ENCODE measurements at regions not wholly inside any gene's neighbourhood (a gene's known extent, or its start where the extent isn't known, plus 50 kb on each side); places are given as distances from the start of the nearest gene placed in this dataset.

DNA sequence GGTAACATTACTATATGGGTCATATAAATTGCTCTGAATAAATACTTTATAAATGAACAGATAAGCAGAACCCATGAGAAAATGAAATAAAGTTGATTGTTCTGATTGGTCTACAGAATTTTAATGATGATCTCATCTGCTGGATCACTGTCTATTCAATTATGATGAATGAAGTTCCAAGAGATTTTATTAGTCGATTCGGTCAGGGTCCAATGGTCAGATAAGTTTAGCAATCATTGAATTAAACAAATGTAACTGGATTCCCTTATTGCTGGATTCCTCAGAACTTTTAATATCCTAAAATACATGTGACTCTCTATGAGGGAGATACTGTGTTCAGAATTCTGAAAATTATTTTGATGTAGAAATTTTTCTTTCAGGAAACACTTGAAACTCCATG, 715.2 kb downstream of the EPM2A start:
- no peak for DNase-seq (ENCODE audit: low read depth)

DNA sequence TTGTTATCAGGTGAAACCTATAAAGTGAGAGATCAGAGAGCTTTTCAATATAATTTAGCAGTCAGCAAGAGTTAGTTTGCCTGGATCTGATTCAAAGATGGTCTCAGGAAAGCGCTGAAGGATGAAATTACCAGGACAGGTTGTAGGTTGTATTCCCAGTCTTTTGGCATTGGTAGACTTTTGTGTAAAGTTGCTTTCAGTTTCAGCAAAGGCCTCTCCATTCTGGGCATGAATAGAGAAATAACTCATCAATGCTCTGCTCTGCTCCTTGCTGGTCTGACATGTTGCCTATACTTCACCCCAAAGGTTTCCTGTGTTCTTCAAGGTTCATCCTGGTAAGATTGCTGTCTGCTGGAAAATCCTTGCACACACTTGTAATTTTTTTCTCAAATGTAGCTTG, 714.8 kb downstream of the EPM2A start:
- no peak for DNase-seq (ENCODE audit: low read depth)

DNA sequence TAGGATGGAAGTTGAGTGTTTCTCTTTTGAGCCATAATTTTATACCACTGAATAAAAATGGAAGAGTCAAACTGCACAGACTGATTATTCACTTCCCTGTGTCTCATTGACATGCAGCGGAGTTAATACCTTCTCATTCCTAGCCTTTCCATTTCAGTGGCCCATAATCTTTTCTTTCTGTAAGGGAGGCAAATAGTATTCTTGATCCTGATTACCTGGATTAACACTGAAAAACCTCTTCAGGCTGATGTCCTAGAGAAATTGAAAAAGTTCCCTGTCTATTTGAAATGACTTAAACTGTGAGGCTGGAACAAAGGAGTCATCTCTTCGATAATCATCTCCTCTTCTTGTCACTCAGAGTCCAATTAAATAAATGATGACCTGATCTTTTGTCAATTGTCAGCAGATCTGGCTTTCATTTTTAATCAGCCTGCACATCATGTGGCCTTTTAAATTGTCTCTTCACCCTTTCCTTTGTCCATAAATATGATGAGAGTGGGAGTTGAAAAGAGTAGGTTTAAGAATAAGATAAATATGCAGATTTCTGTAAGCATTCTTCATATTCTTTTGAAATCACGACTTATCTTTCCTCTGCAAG, 713.0 kb downstream of the EPM2A start:
- DNase-seq (ENCODE audit: low read depth), result no peak

DNA sequence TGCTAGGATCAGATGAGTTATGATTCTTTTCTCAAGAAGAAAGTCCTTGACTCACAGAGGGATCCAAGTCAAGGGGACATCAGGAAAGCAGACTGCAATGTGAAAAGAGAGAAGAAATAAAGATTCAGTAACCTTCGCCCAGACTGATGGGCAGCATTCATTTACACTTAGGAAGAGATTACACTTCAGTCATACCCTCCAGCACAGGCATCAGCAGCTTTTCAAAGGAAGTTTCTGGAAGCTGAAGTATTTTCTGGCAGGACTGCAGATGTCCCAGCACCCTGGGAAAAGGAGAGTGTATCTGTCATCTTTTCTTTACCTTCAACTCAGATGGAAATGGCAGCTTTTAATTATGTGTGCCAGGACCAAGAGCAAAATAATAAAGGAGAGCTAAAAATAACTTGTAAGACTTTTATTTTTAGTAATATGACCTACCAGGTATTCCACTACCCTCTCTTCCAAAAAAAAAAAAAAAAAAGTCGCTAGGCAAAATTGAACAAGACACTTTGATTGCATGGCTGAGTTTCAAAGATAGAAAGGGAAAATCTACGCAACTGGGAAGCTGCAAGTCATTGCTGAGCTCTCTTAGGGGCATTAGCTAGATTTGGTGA, 712.1 kb downstream of the EPM2A start:
- no peak for DNase-seq (ENCODE audit: low read depth)

DNA sequence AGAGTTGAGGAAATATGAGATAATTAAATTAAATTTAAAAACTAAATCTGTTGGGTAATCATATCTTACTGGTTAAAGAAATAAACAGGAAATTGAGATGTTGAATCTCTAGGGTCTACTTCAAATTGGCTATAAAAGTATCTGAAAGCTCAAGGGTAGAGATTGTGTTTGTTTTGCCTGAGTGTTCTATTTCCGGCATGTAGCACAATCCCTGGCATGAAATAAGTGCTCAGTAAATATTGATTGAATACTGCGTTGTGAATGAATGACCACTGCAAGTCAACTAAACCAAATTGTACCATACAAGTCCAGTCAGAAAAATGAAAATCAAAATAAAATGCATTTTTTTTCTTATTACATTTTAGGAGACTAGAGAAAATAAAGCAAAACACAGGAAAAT, 709.8 kb downstream of the EPM2A start:
- DNase-seq (ENCODE audit: low read depth), result no peak

DNA sequence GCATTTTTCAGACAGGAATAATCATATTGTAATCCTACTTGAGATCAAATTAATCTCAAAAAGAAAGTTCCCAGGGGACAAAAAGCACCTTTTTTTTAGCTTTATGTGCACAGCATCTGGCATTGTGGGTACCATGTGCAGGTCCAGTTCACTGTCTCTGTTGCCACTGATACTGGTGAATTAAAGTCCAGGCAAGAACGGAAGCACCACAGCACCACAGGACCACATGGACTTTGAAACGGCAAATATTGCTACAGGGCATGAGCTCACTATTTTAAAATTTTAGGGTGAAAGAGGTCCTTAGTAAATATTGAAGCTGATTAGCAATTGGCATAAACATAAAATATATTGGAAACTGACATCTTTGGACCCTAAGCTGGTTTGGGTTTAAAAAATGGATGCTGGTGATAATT, 709.0 kb downstream of the EPM2A start:
- DNase-seq (ENCODE audit: low read depth), result no peak

DNA sequence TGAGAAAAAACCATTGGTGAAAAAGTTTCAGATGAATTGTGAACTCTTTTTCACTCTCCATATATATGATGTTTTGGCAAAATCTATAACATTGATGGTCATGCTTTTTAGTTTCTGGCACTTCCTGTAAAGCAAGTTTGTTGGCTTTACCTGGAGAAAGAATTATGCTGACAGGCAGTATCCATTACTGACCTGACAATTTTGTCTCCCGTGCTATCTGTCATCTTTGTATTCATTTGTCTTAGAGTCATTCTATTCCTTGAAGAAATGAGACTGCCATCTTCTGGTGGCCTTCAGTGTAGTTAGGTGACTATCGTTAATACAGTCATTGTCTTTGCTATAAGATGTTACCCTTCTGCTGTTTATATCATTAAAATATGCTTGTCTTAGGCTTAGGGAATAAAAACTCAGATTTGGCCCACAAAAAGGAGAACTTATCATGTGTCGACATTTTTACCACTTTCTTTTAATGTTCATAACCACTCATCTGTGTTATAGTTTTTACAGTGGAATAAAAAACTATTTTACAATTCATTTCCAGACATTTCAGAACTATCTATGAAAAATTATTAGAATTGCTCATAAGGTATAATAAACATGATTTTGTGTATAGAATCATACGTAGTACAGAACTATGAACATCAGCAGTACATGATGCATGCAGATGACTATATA, 707.0 kb downstream of the EPM2A start:
- DNase-seq (ENCODE audit: low read depth), result no peak

DNA sequence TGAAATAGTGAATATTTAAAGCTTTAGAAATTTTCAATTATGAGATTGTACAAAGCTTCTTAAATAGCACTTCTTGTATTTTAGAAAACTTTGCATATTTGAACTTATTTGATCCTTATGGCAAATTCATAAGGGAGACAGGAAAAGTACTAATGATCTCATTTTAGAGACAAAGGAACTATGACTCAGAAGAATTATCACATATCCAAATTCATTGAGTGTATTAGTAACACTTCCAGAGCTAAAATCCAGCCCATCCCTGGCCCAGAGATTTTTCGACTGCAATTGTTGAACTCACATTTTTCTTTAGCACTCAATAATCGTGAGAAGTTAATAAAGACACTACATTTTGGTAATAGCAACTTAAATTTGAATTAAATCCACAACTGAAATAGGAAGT, 704.3 kb downstream of the EPM2A start:
- DNase-seq (ENCODE audit: low read depth), result no peak

DNA sequence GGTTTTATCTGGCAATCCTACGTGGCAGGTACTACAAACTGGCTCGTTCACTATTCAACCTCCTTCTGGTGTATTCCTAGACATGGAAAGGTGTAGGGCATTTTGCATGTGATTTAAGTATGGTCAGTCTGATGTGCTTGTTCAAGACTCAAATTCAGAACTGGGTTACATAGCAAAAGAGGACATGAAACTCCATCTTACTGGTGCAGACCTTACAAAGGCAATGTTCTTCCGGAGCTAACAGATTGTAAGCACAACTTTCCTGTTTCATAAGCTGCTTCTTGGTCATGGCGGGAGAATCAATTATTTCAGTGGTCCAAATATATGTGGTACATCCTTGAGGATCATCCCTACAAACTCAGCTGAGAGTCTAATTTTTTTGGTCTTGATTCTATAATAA, 703.4 kb downstream of the EPM2A start:
- no peak for DNase-seq (ENCODE audit: low read depth)

DNA sequence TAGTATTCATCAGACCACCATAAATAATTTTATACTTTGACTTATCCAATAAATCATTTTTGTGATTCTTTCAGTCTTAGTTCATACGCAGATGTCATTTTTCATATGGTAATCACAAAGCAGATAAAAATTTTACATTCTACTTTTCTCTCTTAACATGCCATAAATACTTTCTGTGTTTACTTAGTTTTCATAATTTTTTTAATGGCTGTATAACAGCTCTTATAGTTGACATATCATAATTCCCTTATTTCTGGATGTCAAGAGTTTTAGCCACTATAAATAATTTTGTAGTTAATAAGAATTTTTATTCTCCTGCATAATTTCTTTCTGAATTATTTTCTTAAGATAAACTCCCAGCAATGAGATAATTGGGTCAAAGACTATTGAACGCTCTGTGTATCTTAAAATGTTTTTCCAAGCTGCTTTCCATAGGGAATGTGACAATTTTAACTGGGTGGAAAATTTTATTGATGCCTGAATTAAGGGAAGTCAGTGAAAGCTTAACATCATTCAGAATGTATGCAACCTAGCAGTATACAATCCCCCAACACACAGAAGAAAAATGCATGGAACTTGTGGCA, 702.7 kb downstream of the EPM2A start:
- no peak for DNase-seq (ENCODE audit: low read depth)

DNA sequence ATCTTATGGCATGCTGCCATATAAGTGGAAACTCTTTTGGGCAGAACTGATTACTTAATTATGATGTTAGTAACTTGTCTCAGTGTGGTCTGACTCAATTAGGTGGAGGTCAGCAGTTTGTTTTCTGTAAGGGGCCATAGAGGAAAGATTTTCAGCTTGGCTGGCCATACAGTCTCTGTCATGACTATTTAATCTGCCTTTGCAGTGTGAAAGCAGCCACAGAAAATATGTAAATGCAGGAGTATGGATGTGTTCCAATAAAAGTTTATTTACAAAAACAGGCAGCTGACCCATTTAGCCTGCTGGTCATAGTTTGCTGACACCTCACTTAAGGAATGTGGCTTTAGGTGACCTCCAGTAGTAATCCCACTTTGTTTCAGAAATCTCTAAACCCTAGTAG, 700.7 kb downstream of the EPM2A start:
- DNase-seq (ENCODE audit: low read depth), result no peak

DNA sequence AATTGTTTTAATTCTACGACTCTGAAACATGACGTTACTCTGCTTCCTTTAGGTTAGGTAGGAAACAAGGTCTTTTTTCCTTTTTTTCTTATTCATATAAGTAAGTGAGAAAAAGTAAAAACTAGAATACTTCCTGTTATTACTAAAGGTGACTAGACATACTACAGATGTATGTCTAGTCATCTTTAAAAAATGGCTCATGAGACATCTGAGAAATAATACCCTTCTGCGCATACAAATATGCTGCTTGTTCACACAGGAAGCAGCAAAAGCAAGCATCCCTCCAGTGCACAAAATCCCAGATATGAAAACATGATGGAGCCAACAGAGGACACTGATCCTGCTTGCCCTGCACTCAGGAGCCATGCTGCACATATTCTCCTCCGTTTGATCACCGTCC, 699.1 kb downstream of the EPM2A start:
- no peak for DNase-seq (ENCODE audit: low read depth)

DNA sequence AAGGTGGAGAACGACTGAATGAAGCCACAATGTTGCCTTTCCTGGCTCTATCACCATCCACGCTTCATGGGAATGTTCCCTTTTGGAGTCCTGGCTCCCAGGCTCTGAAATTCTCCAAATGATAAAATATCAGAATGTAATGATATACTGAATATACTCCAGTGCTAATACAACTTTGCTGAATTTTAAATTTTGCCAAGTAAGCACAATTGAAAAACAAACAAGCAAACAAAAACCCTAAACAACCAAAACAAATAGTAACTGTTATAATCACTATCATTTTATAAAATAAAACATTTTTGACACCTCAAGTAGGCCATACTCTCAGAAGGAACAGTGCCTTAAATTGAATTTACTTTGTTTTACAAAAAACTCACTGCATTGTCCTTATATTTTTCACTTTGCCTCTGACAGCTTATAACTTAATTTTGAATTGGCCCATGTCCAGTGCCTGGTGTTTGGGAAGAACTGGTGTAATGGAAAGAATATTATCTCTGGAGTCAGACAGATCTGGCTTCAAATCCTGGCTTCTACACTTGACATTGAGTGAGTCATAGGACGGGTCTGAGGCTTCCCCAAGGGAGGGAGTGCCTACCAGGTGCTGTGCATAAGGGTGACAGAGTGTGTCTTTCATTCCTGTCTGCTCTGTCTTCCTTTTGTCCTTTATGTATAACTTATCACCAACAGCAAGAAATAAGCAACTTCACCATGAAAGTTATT, 698.3 kb downstream of the EPM2A start:
- DNase-seq (ENCODE audit: low read depth), result no peak

DNA sequence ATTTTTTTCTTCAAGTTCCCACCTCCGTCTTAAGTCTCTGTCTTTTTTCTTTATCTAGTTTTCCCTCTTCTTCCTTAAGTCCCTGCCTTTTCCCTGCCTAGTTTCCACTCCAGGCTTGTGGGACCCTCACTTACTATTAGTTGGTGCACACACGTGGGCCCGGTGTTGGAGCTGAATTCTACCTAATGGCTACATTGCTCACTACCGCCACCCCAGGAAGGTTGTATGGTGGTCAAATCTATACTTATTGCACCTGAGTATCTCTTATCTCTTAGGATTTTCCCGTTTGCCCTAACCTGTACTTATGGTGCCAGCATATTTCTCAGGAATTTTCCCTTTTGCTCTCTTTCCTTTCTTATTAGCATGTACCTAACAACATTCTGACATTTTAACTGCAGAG, 692.8 kb downstream of the EPM2A start:
- DNase-seq (ENCODE audit: low read depth), result no peak

DNA sequence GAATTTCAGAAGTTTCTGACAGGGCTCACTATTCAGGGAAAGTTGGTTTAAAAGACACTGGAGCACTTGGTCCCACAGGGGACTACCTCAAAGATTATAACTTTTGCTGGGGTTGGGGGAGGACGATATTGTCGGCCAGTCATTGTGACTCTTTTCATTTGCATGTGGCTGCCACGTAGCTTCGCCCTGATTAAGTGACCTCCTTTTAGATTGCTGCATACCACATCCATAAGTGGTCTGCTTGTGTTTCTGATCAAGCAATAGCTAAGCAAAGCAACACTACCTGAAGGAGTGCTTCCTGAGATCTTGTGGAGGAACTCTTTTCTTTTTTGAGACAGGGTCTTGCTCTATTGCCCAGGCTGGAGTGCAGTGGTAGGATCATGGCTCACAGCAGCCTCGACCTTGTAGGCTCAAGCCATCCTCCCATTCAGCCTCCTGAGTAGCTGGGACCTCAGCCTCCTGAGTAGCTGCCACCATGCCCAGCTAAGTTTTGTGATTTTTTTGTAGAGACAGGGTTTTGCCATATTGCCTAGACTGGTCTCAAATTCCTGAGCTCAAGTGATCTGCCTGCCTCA, 691.3 kb downstream of the EPM2A start:
- no peak for DNase-seq (ENCODE audit: low read depth)

DNA sequence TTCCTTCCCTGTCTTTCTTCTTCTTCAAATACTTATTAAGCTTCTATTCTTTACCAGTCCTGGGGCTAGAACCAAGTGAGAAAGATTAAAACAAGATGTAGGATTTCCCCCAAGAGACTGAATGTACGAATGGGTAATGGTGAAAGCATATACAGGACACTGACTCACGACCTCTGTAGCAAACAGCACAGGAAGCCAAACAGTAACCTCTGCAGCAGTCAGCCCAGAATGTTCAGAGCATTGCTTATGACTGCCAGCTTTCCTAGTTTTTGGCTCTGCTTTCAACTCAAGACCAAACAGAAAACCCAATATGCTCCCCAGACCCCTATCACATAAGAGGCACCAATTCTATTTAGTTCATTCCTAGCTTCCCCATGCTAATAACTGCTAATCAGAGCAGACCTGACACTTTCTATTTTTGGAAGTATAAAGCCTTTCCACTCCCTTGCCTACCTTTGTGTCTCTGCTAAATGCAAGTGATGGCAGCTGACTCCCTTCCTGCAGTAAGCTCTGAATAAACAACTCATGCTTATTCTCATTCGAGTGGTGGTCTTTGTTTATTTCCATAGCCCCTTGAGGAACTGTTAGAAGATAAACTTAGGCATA, 690.6 kb downstream of the EPM2A start:
- no peak for DNase-seq (ENCODE audit: low read depth)

DNA sequence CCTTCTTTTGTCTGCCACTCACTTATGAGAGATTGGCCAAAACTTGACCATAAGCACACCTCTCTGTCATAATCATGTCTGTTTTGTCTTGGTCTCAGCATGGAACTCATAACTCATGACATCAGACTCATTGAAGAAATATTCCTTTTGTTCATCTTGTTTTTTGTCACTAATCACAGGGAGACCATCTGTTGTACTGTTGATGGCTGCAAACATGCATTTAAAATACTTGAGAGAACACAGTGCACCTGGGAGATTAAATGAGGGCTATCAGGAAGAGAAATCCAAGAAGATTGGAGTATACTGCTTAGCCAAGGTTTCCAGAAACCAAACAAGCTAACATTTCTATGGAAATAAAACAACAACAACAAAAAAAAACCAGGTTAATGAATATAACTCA, 689.7 kb downstream of the EPM2A start:
- no peak for DNase-seq (ENCODE audit: low read depth)

DNA sequence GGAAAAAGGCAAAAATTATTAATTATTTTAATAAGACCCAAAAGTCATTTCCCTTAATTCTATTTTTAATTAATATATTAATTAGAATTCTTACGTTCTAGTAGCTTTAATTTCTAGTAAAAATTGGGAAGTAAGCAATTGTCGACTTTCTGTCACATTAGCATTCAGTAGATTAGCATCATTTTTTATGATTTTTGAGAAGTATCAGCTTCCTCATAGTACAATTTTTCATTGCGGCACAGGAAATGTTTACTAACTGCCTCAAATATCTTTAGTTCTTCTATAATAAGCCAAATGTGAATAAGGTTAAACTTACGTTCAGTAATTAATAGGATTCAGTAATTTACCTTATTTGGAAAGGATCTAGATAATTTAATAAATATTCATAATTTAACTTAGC, 687.4 kb downstream of the EPM2A start:
- DNase-seq (ENCODE audit: low read depth), result no peak

DNA sequence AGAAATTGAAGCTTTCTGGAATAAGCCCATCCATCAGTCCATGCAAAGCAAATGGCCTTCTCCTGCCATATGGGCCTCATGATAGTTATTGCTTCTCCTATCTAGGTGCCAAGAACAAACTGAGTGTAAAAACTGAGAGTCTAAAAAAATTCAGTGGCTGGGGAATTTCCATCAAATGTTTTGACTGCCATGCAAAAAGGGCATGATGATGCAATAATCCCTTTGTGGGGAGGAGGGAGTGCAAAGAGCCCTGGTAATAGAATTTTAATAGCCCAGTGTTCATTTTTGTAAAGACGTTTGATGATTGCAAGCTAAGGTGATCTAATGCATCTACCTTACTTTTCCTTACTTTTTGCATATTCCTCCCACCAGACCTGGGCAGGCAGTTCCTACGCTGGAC, 683.7 kb downstream of the EPM2A start:
- DNase-seq (ENCODE audit: low read depth), result no peak

DNA sequence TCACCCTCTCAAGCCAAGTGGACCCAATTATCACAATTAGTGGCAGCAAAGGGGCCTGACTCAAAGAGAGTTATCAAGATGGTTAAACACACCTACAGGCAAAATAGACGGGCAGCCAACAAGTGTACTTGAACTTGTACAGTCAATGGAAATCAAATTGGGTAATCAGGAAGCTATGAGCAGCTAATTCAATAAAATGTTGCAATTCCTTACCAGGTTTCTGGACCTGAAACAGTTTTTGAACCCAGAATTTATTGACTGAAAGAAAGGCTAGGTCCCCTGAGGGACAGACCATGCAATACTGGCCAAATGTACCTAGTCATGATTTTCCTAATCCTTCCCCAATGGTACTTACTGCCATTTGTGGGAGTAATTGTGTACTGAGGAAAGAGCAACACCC, 679.8 kb downstream of the EPM2A start:
- no peak for DNase-seq (ENCODE audit: low read depth)

DNA sequence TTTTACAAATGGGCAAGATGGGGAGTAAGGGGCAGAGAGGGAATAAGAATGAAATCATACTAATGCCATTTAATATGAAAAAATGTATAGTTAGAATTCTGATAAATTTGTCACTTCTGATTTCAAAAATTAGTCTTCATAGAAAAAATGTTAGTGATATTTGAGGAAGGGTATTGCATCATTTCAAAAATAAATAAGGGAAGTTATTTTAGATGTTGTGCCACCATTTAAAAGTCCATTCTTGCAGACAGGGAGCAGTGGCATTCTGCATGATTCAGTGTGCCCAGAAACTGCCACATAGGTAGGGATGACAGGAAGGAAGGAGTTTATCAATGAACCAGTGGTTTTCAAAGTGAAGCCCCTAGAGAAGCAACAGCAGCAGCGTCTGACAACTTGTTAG, 674.6 kb downstream of the EPM2A start:
- DNase-seq (ENCODE audit: low read depth), result no peak

DNA sequence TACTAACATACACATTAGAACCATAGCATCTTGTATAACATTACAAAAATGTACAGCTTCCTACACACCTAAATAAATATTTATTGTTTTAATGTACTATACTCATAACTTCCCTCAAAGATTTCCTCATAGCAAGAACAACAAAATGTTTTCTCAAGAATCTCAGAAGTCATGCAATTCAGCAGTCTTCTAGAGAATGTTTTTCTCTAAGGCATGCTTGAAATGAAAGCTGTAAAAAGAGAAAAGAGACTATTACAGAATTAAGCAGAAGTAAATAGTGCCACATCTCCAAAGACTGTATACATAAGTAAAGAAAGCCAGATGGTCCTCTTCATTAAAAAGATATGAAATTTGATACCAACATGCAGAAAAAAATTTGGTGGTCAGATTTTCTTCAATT, 672.2 kb downstream of the EPM2A start:
- DNase-seq (ENCODE audit: low read depth), result no peak
